Kidney glomerular epithelial cell (primary cell): ENCODE measurements at regions not wholly inside any gene's neighbourhood (a gene's known extent, or its start where the extent isn't known, plus 50 kb on each side); places are given as distances from the start of the nearest gene placed in this dataset.

Experiments
- DNase-seq: peaks from one replicate; lab custom pipeline; 2025; lab: John Stamatoyannopoulos, UW

DNA sequence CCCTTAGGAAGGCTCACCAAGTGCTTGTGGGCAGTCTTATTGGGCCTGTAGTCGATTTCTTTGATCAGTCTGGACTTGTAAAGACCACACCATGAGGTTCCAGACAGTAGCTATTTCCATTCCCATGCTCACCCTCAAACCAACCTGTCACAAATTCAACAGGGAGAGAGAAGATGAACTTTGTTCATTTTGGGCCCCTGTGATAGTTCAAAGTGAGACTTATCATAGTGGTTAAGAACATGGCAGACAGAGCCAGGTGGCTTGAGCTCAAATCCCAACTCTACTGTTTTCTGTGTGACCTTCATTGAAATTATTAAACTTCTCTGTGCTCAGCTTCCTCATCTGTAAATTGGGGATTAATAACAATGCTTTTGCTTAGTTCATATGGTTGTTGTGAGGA, 53.9 kb upstream of the CTLA4 start:
- DNase-seq: no peak

DNA sequence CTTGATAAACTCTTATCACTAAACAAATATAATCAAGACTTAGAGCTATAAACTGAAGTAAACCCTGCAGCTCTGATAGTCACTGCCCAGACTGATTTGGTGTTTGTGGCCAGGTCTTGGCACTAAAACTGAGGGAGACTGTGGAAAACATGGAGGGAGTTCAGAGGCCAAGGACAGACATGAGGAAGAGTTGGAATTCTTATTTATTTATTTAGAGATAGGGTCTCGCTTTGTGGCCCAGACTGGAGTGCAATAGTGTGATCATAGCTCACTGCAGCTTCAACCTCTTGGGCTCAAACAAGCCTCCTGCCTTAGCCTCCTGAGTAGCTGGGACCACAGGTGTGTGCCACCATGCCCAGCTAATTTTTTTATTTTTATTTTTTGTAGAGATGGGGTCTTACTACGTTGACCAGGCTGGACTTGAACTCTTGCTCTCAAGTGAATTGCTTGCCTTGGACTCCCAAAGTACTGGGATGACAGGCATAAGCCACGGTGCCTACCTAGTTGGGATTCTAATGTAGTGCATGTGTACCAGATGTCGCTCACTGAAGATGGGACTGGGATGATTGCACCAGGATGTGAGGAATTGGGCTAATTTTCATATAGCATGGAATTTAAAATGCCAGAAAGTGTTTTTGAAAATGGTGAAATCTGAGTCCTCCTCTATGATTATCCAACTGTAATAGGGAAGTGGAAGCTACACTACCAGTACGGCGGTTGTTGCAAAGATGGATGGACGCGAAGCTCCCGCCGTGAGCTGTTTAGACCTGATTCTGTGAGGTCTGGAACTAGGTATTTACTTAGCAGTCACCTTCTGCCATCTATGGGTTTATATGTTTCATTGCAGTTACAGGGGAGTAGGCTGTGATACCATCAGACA, 52.7 kb upstream of the CTLA4 start:
- peak; percentile 74 for DNase-seq

DNA sequence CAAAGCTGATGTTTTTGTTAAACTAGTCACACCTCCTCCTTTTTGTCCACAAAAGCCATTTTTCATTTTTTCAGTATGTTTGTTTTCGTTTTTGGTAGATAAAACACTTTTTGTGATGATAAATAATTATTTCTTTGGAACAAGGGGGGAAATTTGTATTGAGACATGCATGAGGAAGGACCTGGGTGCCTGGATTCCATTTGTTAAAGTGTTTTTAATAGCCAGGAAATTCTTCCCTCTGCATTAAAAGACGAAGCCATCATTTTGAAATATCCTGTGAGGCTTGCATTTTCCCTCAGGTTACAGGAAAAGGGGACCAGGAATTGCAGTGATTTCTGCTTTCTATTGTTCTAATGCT, 52.1 kb upstream of the CTLA4 start:
- no peak for DNase-seq

DNA sequence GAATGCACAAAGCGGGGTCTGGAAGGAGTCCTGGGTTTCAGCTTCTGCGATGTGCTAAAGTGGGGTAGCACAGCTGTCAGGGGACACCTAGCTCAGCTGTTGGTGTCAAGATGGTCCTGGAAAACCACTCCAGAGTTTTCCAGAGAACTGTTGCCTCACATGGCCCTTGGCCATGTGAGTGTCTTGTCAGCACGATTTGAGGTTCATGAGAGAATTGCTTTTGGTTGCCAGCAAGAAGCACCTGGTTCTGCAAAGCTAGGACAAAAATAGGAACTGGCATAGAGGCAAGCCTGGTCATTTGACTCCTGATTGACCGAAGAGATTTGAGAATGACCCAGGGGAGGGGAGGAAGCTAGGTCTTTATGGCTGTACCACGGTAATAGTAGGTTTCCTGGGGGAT, 50.4 kb upstream of the CTLA4 start:
- no peak for DNase-seq
